ENCODE measurements at regions not wholly inside any gene's neighbourhood (a gene's known extent, or its start where the extent isn't known, plus 50 kb on each side); places are given as distances from the start of the nearest gene placed in this dataset.

- TF ChIP-seq CTCF (conservative IDR thresholded peaks at IDR 0.05 in 1 of 2, IDR thresholded peaks at IDR 0.05 in 1 of 2; ENCODE audit: low read depth in 1 of 2, low read length in 2 of 2) (no peak), EZH2 (IDR thresholded peaks at IDR 0.05; ENCODE audit: low read length, missing control alignments) (no peak)
These were observed 59.0 kb downstream of the PLXNA1 start for GRCh38 chr3:127041933-127042332.

Measured in fibroblast of lung (primary cell).